K562 (cell line): ENCODE measurements at regions not wholly inside any gene's neighbourhood (a gene's known extent, or its start where the extent isn't known, plus 50 kb on each side); places are given as distances from the start of the nearest gene placed in this dataset.

Experiments
- CTCF ChIP-seq, 3 experiments: IDR thresholded peaks in 2 of 3; conservative IDR thresholded peaks in 1 of 3; 2 replicates each; pipeline ENCODE4 v1.5.1; 2011 to 2012; ENCODE audit warnings: low read length in 3 of 3, mild to moderate bottlenecking in 3 of 3, control low read depth in 2 of 3, improper control_type of control experiment in 1 of 3, inconsistent platforms in 1 of 3, low read depth in 1 of 3, mixed read lengths in 1 of 3, moderate library complexity in 1 of 3; ENCODE audit not compliant: insufficient read depth in 2 of 3
- ZC3H4 ChIP-seq: sonication (generic); formaldehyde crosslinking; IDR thresholded peaks from 2 replicates; pipeline ENCODE4 v1.9.0; 2021; ENCODE audit warnings: missing genetic modification reagents, borderline replicate concordance

- no peak for TF ChIP-seq CTCF (IDR thresholded peaks at IDR 0.05 in 2 of 3, conservative IDR thresholded peaks at IDR 0.05 in 1 of 3; ENCODE audit: insufficient read depth in 2 of 3, low read depth in 1 of 3, low read length in 3 of 3)
- TF ChIP-seq ZC3H4 (CRISPR knock-in tag), result no peak
Observed at GRCh38 chr12:28883406-28883997, 265.6 kb upstream of the FAR2 start.
